Endothelial cell of umbilical vein (primary cell): ENCODE measurements at regions not wholly inside any gene's neighbourhood (a gene's known extent, or its start where the extent isn't known, plus 50 kb on each side); places are given as distances from the start of the nearest gene placed in this dataset.
A peak's percentile ranks its signal among the peaks of the same experiment; 100 is the strongest.

Source experiments
- BruUV-seq: library from RNA; stranded (reverse); fragments of 400-500 nt; replicated peaks from 2 replicates; lab custom pipeline; 2021; lab: Mats Ljungman, UMichigan
- CTCF ChIA-PET: fragments of 300-600, 350-600 bp; sonication (Branson Sonifier 250); formaldehyde crosslinking; loops from one replicate; lab custom pipeline; 2021; ENCODE audit warnings: antibody characterized with exemption, inconsistent platforms; lab: Charles Lee
- POLR2A ChIA-PET: fragments of 300-600, 350-600 bp; sonication (Branson Sonifier 250); formaldehyde crosslinking; loops from one replicate; lab custom pipeline; 2021; ENCODE audit warnings: antibody characterized with exemption, inconsistent platforms; lab: Charles Lee
- DNase-seq: peaks from one replicate; pipeline ENCODE4 v3.0.0-alpha.2; 2011; ENCODE audit warnings: low read depth, low spot score
- FAIRE-seq: peaks from 2 replicates; lab custom pipeline; 2011; peaks lifted over from hg19 to GRCh38; lab: Jason Lieb, UNC
- H2AFZ ChIP-seq: 2 replicates; pipeline ENCODE4 v1.6.0; 2012; ENCODE audit warnings: low read depth, low read length, control low read depth, inconsistent platforms
- H3K27ac ChIP-seq: 2 replicates; pipeline ENCODE4 v1.5.1; 2011; ENCODE audit warnings: low read depth, mild to moderate bottlenecking, control low read depth, low read length, moderate library complexity; ENCODE audit not compliant: insufficient read depth
- H3K27me3 ChIP-seq, 2 experiments: 2 replicates each; pipeline versions ENCODE4 v1.6.0 to v1.6.1; 2011; ENCODE audit warnings: low read length in 2 of 2, mixed read lengths in 1 of 2; ENCODE audit not compliant: control insufficient read depth in 2 of 2, insufficient read depth in 2 of 2
- H3K36me3 ChIP-seq, 2 experiments: 2 replicates in 1 of 2; 3 replicates in 1 of 2; pipeline ENCODE4 v1.5.1; 2011; ENCODE audit warnings: low read length in 2 of 2, mild to moderate bottlenecking in 1 of 2, moderate library complexity in 1 of 2; ENCODE audit not compliant: control insufficient read depth in 2 of 2, insufficient read depth in 2 of 2; ENCODE audit errors: extremely low read depth in 1 of 2
- H3K4me1 ChIP-seq: 3 replicates; pipeline ENCODE4 v1.5.1; 2011; ENCODE audit warnings: mild to moderate bottlenecking, low read length; ENCODE audit not compliant: control insufficient read depth, insufficient read depth; ENCODE audit errors: extremely low read depth
- H3K4me2 ChIP-seq: 2 replicates; pipeline ENCODE4 v1.6.1; 2011; ENCODE audit warnings: low read length, control low read depth, mixed read lengths; ENCODE audit not compliant: insufficient read depth
- H3K4me3 ChIP-seq, 3 experiments: fragments of 200-600 bp in 1 of 3; sonication (generic), shearing (Covaris generic) in 1 of 3; replicated peaks in 1 of 3; 2 replicates each; pipeline ENCODE4 v1.5.1; 2011 to 2016; ENCODE audit warnings: control low read depth in 3 of 3, low read length in 3 of 3, mild to moderate bottlenecking in 2 of 3, inconsistent platforms in 1 of 3, low read depth in 1 of 3, moderate library complexity in 1 of 3; ENCODE audit not compliant: insufficient read depth in 1 of 3
- H3K79me2 ChIP-seq: 2 replicates; pipeline ENCODE4 v1.6.0; 2012; ENCODE audit warnings: low read length, inconsistent platforms; ENCODE audit not compliant: control insufficient read depth, insufficient read depth
- H3K9ac ChIP-seq: replicated peaks from 2 replicates; pipeline ENCODE3; 2011; ENCODE audit warnings: low read length, control low read depth; ENCODE audit not compliant: insufficient read depth; ENCODE audit errors: extremely low read depth
- H3K9me1 ChIP-seq: replicated peaks from 3 replicates; pipeline ENCODE4 v1.6.0; 2011; ENCODE audit warnings: mild to moderate bottlenecking, low read length; ENCODE audit not compliant: control insufficient read depth, insufficient read depth; ENCODE audit errors: extremely low read depth
- H3K9me3 ChIP-seq: replicated peaks from 2 replicates; pipeline ENCODE4 v1.5.1; 2012; ENCODE audit warnings: low read length, inconsistent platforms; ENCODE audit not compliant: control insufficient read depth, insufficient read depth
- H4K20me1 ChIP-seq: replicated peaks from 2 replicates; pipeline ENCODE3; 2011; ENCODE audit warnings: mild to moderate bottlenecking, low read length; ENCODE audit not compliant: control insufficient read depth, insufficient read depth; ENCODE audit errors: extremely low read depth
- CTCF ChIP-seq, 2 donors: IDR thresholded peaks; 1 replicate in 1 of 2; 2 replicates in 1 of 2; pipeline ENCODE4 v1.5.1; 2011; ENCODE audit warnings: low read length in 2 of 2, mild to moderate bottlenecking in 2 of 2, moderate library complexity in 2 of 2, control low read depth in 1 of 2, inconsistent platforms in 1 of 2, low read depth in 1 of 2; ENCODE audit not compliant: insufficient read depth in 1 of 2; ENCODE audit errors: extremely low read depth in 1 of 2
- EZH2 ChIP-seq: IDR thresholded peaks from 2 replicates; pipeline ENCODE4 v1.6.1; 2012; ENCODE audit warnings: borderline replicate concordance, low read depth, mild to moderate bottlenecking, moderate library complexity, low read length, inconsistent platforms; ENCODE audit not compliant: severe bottlenecking
- FOS ChIP-seq: IDR thresholded peaks from 2 replicates; pipeline ENCODE4 v1.6.1; 2011; ENCODE audit warnings: mild to moderate bottlenecking, low read length, moderate library complexity, borderline replicate concordance; ENCODE audit not compliant: insufficient read depth
- GATA2 ChIP-seq: IDR thresholded peaks from 2 replicates; pipeline ENCODE4 v1.7.0; 2011; ENCODE audit warnings: low read depth, mild to moderate bottlenecking, moderate library complexity, mixed read lengths, low read length; ENCODE audit not compliant: insufficient read length, insufficient read depth
- JUN ChIP-seq: IDR thresholded peaks from 2 replicates; pipeline ENCODE4 v1.6.1; 2011; ENCODE audit warnings: borderline replicate concordance, low read depth; ENCODE audit not compliant: insufficient read length, insufficient read depth
- MAX ChIP-seq: IDR thresholded peaks from 2 replicates; pipeline ENCODE4 v1.6.1; 2011; ENCODE audit not compliant: insufficient read depth, insufficient read length
- MYC ChIP-seq: IDR thresholded peaks from one replicate; pipeline ENCODE4 v1.6.1; 2011; ENCODE audit warnings: mild to moderate bottlenecking, low read depth, low read length
- POLR2A ChIP-seq: IDR thresholded peaks from 2 replicates; pipeline ENCODE4 v1.6.1; 2012; ENCODE audit warnings: low read depth, mild to moderate bottlenecking, control low read depth, low read length
- POLR2AphosphoS5 ChIP-seq: IDR thresholded peaks from 2 replicates; pipeline ENCODE4 v1.6.1; 2012; ENCODE audit warnings: low read depth, mild to moderate bottlenecking, control low read depth, low read length, moderate library complexity; ENCODE audit not compliant: insufficient read depth
- dilution Hi-C: fragments of 300-500 bp; cut with MboI; formaldehyde crosslinking; loops from one replicate; pipeline ENCODE4 v1.15.0; 2019; ENCODE audit warnings: low sequenced_read_pairs; ENCODE audit not compliant: extremely low pct_ligation_motif_present
- intact Hi-C: fragments of 100-400 bp; cut with micrococcal nuclease; formaldehyde crosslinking; loops from one replicate; pipeline ENCODE4 v1.10.0; 2022

GRCh38 chr4:38529189-38530115 lies 134.5 kb upstream of the KLF3 start:
- no TSS peak for BruUV-seq
- Histone ChIP-seq H3K27ac (peak overlapping the region; percentile 40), H3K36me3 (no peaks in the 10 kb centered on the region), H3K9me3 (no peaks in the 10 kb centered on the region), H3K9ac (no peak overlapping the region), H3K4me1 (peaks cover 10% of the 10 kb centered on the region), H3K9me1 (no peaks in the 10 kb centered on the region), H2AFZ (peak overlapping the region; percentile 92), H3K79me2 (no peaks in the 10 kb centered on the region), H3K4me2 (peak overlapping the region; percentile 12), H4K20me1 (no peaks in the 10 kb centered on the region), H3K27me3 (peaks cover 0 to 2% of the 10 kb centered on the region in 2 experiments), H3K4me3 (no peak overlapping the region)
- intact Hi-C loops (no loop called here), dilution Hi-C loops (no loop called here)
- FAIRE-seq: peak; percentile 83
- DNase-seq: peak; percentile 5
- ChIA-PET CTCF (interaction anchor here (0.8 to 1.1 kb wide), 2 partner anchors 13 to 210 kb away, joined by 3 read pairs; no protein-coding TSS in a partner anchor), POLR2A (no interaction called here)
- no peak for TF ChIP-seq GATA2
- TF ChIP-seq MYC: no peak
- no peak for TF ChIP-seq POLR2AphosphoS5
- TF ChIP-seq CTCF (IDR thresholded peaks at IDR 0.05; ENCODE audit: extremely low read depth in 1 of 2, insufficient read depth in 1 of 2, low read depth in 1 of 2, low read length in 2 of 2): no peak
- TF ChIP-seq FOS: no peak
- TF ChIP-seq EZH2: no peak
- no peak for TF ChIP-seq JUN
- no peak for TF ChIP-seq POLR2A
- TF ChIP-seq MAX: no peak
